Trophoblast cell (in vitro differentiated cells and primary cell): ENCODE measurements at regions not wholly inside any gene's neighbourhood (a gene's known extent, or its start where the extent isn't known, plus 50 kb on each side); places are given as distances from the start of the nearest gene placed in this dataset.

Experiments
- DNase-seq, 2 donors: peaks; one replicate each; pipeline ENCODE4 v3.0.0-alpha.2; 2016
- H2AFZ ChIP-seq: 2 replicates; pipeline ENCODE4 v1.6.1; 2013; ENCODE audit warnings: low read length, moderate library complexity, mild to moderate bottlenecking; ENCODE audit not compliant: insufficient read depth, poor library complexity
- H2AK5ac ChIP-seq: 2 replicates; pipeline ENCODE4 v1.6.1; 2013; ENCODE audit warnings: mild to moderate bottlenecking, low read length
- H2BK120ac ChIP-seq: 2 replicates; pipeline ENCODE4 v1.6.1; 2013; ENCODE audit warnings: low read length, mild to moderate bottlenecking, moderate library complexity; ENCODE audit not compliant: insufficient read depth, poor library complexity
- H2BK12ac ChIP-seq: 2 replicates; pipeline ENCODE4 v1.6.1; 2013; ENCODE audit warnings: mild to moderate bottlenecking, low read length, moderate library complexity
- H2BK5ac ChIP-seq: 2 replicates; pipeline ENCODE4 v1.6.1; 2013; ENCODE audit warnings: low read length, low read depth, moderate library complexity, mild to moderate bottlenecking; ENCODE audit not compliant: poor library complexity
- H3K14ac ChIP-seq: 2 replicates; pipeline ENCODE4 v1.6.1; 2013; ENCODE audit warnings: mild to moderate bottlenecking, low read length
- H3K18ac ChIP-seq: 2 replicates; pipeline ENCODE4 v1.6.1; 2013; ENCODE audit warnings: mild to moderate bottlenecking, low read length
- H3K23ac ChIP-seq: 2 replicates; pipeline ENCODE4 v1.6.1; 2013; ENCODE audit warnings: low read length
- H3K27ac ChIP-seq: 2 replicates; pipeline ENCODE4 v1.5.1; 2013; ENCODE audit warnings: low read depth, mild to moderate bottlenecking, inconsistent platforms, low read length, moderate library complexity
- H3K27me3 ChIP-seq: 2 replicates; pipeline ENCODE4 v1.6.1; 2013; ENCODE audit warnings: inconsistent platforms, mild to moderate bottlenecking, low read length, moderate library complexity; ENCODE audit not compliant: insufficient read depth
- H3K36me3 ChIP-seq, 2 experiments: 1 replicate in 1 of 2; 2 replicates in 1 of 2; pipeline ENCODE4 v1.6.1; 2013; ENCODE audit warnings: low read length in 2 of 2, mild to moderate bottlenecking in 2 of 2, moderate library complexity in 1 of 2; ENCODE audit not compliant: insufficient read depth in 2 of 2, control insufficient read depth in 1 of 2
- H3K4ac ChIP-seq: 2 replicates; pipeline ENCODE4 v1.6.1; 2013; ENCODE audit warnings: low read depth, mild to moderate bottlenecking, low read length, moderate library complexity
- H3K4me1 ChIP-seq, 2 experiments: 1 replicate in 1 of 2; 2 replicates in 1 of 2; pipeline ENCODE4 v1.6.1; 2013; ENCODE audit warnings: low read length in 2 of 2, mild to moderate bottlenecking in 2 of 2, moderate library complexity in 1 of 2; ENCODE audit not compliant: insufficient read depth in 2 of 2, control insufficient read depth in 1 of 2
- H3K4me2 ChIP-seq: 2 replicates; pipeline ENCODE4 v1.6.1; 2013; ENCODE audit warnings: inconsistent platforms, mild to moderate bottlenecking, low read length, moderate library complexity
- H3K4me3 ChIP-seq: 2 replicates; pipeline ENCODE4 v1.5.1; 2013; ENCODE audit warnings: mild to moderate bottlenecking, low read depth, low read length, inconsistent platforms
- H3K79me1 ChIP-seq: one replicate; pipeline ENCODE4 v1.6.1; 2013; ENCODE audit warnings: low read length
- H3K79me2 ChIP-seq: 2 replicates; pipeline ENCODE4 v1.6.1; 2013; ENCODE audit warnings: low read length, mild to moderate bottlenecking; ENCODE audit not compliant: control insufficient read depth, insufficient read depth, poor library complexity
- H3K9ac ChIP-seq: 2 replicates; pipeline ENCODE4 v1.6.1; 2013; ENCODE audit warnings: mild to moderate bottlenecking, low read length
- H3K9me3 ChIP-seq: 2 replicates; pipeline ENCODE4 v1.6.1; 2013; ENCODE audit warnings: low read depth, mild to moderate bottlenecking, control low read depth, inconsistent platforms, low read length; ENCODE audit not compliant: insufficient read depth
- H4K12ac ChIP-seq: 2 replicates; pipeline ENCODE4 v1.6.1; 2013; ENCODE audit warnings: low read depth, mild to moderate bottlenecking, low read length, moderate library complexity
- H4K8ac ChIP-seq: 2 replicates; pipeline ENCODE4 v1.6.1; 2013; ENCODE audit warnings: low read depth, mild to moderate bottlenecking, low read length, moderate library complexity
- H4K91ac ChIP-seq: one replicate; pipeline ENCODE4 v1.6.1; 2013; ENCODE audit warnings: low read depth, mild to moderate bottlenecking, low read length, moderate library complexity
- WGBS: extraction: QIAGEN DNeasy Blood & Tissue Kit; methylation state at CpG from one replicate; pipeline ENCODE4 v1.1.7; 2013; ENCODE audit warnings: missing lambda C conversion rate; ENCODE audit not compliant: insufficient read length, insufficient coverage; ENCODE audit errors: extremely low coverage; 5-methylcytosine and 5-hydroxymethylcytosine counted together

DNA sequence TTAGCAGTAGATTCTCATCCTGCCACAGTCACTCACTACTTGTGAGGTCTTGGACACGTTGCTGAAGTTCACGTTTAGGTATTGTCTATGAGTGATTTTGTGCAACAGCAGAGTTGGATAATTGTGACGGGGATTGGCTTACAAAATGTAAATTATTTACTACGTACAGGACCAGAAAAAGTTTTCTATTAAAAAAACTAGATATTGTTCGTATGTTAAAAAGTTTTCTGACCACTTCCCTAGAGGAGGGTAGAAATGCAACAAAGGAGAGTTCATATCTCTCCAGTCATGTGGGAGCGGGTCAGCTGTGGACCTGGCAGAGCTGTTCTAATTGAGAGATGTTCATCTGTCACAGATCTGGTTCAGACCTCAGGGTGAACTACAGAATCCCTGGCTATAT is 976.1 kb upstream of the NUDT12 start:
- no peaks in the 10 kb centered on the region for H3K79me1 ChIP-seq
- H3K23ac ChIP-seq: no peak overlapping the region
- no peak overlapping the region for H3K18ac ChIP-seq
- DNase-seq: no peak
- H2BK120ac ChIP-seq: no peak overlapping the region
- H2BK5ac ChIP-seq: no peak overlapping the region
- no peaks in the 10 kb centered on the region for H3K4me1 ChIP-seq
- H3K79me2 ChIP-seq: no peaks in the 10 kb centered on the region
- H3K27me3 ChIP-seq: no peaks in the 10 kb centered on the region
- H3K4me3 ChIP-seq: no peak overlapping the region
- H3K9me3 ChIP-seq: no peaks in the 10 kb centered on the region
- no peak overlapping the region for H4K12ac ChIP-seq
- no peak overlapping the region for H2BK12ac ChIP-seq
- H4K8ac ChIP-seq: no peak overlapping the region
- no peaks in the 10 kb centered on the region for H3K36me3 ChIP-seq
- no peak overlapping the region for H2AFZ ChIP-seq
- H3K27ac ChIP-seq: no peak overlapping the region
- no peak overlapping the region for H4K91ac ChIP-seq
- no peak overlapping the region for H3K4me2 ChIP-seq
- H3K9ac ChIP-seq: no peak overlapping the region
- H3K4ac ChIP-seq: no peak overlapping the region
- no CpG with 5 or more reads among the region's 6 CpGs for WGBS
- no peak overlapping the region for H2AK5ac ChIP-seq
- no peak overlapping the region for H3K14ac ChIP-seq

DNA sequence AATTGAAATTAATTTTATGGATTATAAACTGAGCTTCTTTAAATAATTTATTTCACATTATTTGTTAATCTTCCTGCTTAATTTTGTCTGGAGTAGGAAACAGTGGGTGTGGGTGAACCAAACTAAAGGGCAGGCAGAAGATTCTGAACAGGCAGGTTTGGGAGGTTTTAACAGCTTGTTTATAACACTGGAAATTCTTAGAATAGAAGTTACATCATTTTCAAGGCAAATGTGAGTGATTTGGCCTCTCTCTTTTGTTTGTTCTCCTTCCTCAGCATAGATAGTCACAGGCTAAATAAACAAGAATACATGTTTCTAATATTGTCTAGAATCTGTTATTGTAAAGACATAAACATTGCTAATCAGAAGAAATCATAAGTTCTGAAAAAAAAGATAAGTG is 970.9 kb upstream of the NUDT12 start:
- peaks cover 3% of the 10 kb centered on the region for H3K79me1 ChIP-seq
- H3K4me1 ChIP-seq: peaks cover 0 to 3% of the 10 kb centered on the region in 2 experiments
- H3K9me3 ChIP-seq: no peaks in the 10 kb centered on the region
- H2AFZ ChIP-seq: no peak overlapping the region
- no peaks in the 10 kb centered on the region for H3K36me3 ChIP-seq
- no peak overlapping the region for H2AK5ac ChIP-seq
- no peak overlapping the region for H4K91ac ChIP-seq
- no peak overlapping the region for H3K27ac ChIP-seq
- H3K18ac ChIP-seq: no peak overlapping the region
- no peak overlapping the region for H4K12ac ChIP-seq
- no peak overlapping the region for H4K8ac ChIP-seq
- no peak overlapping the region for H2BK120ac ChIP-seq
- peak; percentile 2 to 62 for DNase-seq
- H3K4me2 ChIP-seq: no peak overlapping the region
- no peak overlapping the region for H3K4ac ChIP-seq
- H2BK12ac ChIP-seq: no peak overlapping the region
- no peaks in the 10 kb centered on the region for H3K27me3 ChIP-seq
- no peak overlapping the region for H3K9ac ChIP-seq
- H3K4me3 ChIP-seq: no peak overlapping the region
- H3K23ac ChIP-seq: no peak overlapping the region
- H3K79me2 ChIP-seq: no peaks in the 10 kb centered on the region
- no peak overlapping the region for H2BK5ac ChIP-seq
- no peak overlapping the region for H3K14ac ChIP-seq

DNA sequence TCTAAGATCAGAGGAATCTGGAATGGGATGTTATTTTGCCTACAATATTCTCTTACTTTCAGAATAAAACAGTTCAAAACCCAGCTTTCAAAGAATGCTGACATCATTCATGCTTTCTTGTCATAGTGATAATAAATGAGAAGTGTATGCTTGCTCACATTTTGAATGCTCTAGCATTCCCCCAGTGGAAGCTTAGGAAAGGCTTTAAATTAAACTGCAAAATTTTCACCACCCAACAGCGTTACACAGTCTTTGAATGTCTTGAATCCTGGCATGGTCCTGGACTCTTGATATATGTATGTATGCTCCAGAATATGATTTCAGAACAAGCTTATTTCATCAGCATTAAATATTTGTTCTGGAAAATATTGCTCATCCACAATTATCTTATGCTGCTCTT is 964.3 kb upstream of the NUDT12 start:
- Histone ChIP-seq H3K4me3 (no peak overlapping the region), H3K79me1 (no peaks in the 10 kb centered on the region), H4K8ac (no peak overlapping the region), H3K23ac (no peak overlapping the region), H3K27me3 (no peaks in the 10 kb centered on the region), H3K9ac (no peak overlapping the region), H2BK12ac (no peak overlapping the region), H3K79me2 (no peaks in the 10 kb centered on the region), H2BK120ac (no peak overlapping the region), H3K18ac (no peak overlapping the region), H3K27ac (no peak overlapping the region), H2AFZ (no peak overlapping the region), H3K9me3 (no peaks in the 10 kb centered on the region), H3K4ac (no peak overlapping the region), H2BK5ac (no peak overlapping the region), H3K14ac (no peak overlapping the region), H4K12ac (no peak overlapping the region), H3K36me3 (no peaks in the 10 kb centered on the region), H2AK5ac (no peak overlapping the region), H3K4me1 (no peaks in the 10 kb centered on the region), H3K4me2 (no peak overlapping the region), H4K91ac (no peak overlapping the region)
- no CpG with 5 or more reads among the region's 1 CpG for WGBS
- DNase-seq: no peak

DNA sequence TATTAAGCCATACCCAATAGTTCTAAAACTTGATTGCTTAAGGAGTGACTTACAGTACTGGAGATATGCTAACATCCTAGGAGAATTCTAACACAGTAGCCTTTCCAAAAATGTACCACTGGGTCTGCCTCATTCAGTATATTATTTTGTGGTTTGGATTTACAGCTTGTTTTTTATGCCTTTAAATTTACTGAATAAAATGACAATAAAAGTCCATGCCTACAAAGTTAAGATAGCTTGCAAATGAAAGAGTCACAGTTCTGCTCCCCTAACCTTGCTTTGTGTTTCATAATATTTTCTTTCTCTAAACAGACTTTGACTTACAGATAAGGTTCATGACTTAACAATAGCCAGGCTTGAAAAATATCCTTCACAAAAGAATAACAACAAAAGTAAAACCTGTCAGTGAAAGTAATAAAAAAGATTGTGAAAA is 951.1 kb upstream of the NUDT12 start:
- H3K4me1 ChIP-seq: no peaks in the 10 kb centered on the region
- DNase-seq: no peak
- H3K79me1 ChIP-seq: no peaks in the 10 kb centered on the region
- H3K79me2 ChIP-seq: no peaks in the 10 kb centered on the region
- no peak overlapping the region for H3K23ac ChIP-seq
- no peak overlapping the region for H3K14ac ChIP-seq
- no peaks in the 10 kb centered on the region for H3K9me3 ChIP-seq
- H4K91ac ChIP-seq: no peak overlapping the region
- no peak overlapping the region for H2BK12ac ChIP-seq
- H3K18ac ChIP-seq: no peak overlapping the region
- no peak overlapping the region for H3K4me3 ChIP-seq
- no peaks in the 10 kb centered on the region for H3K27me3 ChIP-seq
- no peak overlapping the region for H2AFZ ChIP-seq
- no peak overlapping the region for H3K4ac ChIP-seq
- H3K9ac ChIP-seq: no peak overlapping the region
- no peak overlapping the region for H2AK5ac ChIP-seq
- H2BK5ac ChIP-seq: no peak overlapping the region
- H4K12ac ChIP-seq: no peak overlapping the region
- H3K27ac ChIP-seq: no peak overlapping the region
- no peak overlapping the region for H2BK120ac ChIP-seq
- H3K36me3 ChIP-seq: no peaks in the 10 kb centered on the region
- no peak overlapping the region for H4K8ac ChIP-seq
- no peak overlapping the region for H3K4me2 ChIP-seq
